ENCODE measurements at regions not wholly inside any gene's neighbourhood (a gene's known extent, or its start where the extent isn't known, plus 50 kb on each side); places are given as distances from the start of the nearest gene placed in this dataset.

DNA sequence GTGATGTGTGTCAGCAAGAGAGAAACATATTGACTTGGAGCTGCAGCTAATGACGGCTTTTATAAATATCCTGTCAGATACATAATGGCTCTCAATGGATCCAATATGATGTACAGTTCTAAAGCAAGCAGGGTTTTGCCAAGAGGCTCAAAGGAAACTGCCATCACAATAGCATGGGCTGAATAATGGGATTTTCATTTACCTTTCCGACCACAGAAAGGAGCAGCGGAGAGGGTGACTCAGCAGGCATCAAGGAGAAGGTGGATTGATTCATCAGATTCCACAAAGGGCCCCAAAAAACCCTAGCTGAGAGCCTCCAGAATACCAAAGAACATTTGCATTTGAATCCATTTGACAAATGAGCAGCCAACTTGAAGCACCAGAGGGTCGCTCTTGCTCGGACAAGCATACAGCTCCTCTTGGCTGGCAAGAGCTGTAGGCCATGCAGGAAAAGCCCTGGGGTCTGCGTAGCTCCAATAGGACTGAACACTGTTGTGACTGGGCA is 355.7 kb upstream of the NOCT start:
- Histone ChIP-seq H3K27ac (ENCODE audit: low read length) (no peak overlapping the region), H3K9me3 (ENCODE audit: control insufficient read depth, low read length) (no peaks in the 10 kb centered on the region), H3K4me3 (ENCODE audit: low read length) (no peak overlapping the region), H3K27me3 (ENCODE audit: control insufficient read depth, insufficient read depth) (no peaks in the 10 kb centered on the region), H3K4me1 (ENCODE audit: control insufficient read depth, insufficient read depth, low read length) (no peaks in the 10 kb centered on the region)
- DNase-seq (no peak), ATAC-seq (no peak)
- intact Hi-C loops (cut with DNase I) = no loop called here
- 87% methylated on average over 6 of the region's 6 CpGs for WGBS

DNA sequence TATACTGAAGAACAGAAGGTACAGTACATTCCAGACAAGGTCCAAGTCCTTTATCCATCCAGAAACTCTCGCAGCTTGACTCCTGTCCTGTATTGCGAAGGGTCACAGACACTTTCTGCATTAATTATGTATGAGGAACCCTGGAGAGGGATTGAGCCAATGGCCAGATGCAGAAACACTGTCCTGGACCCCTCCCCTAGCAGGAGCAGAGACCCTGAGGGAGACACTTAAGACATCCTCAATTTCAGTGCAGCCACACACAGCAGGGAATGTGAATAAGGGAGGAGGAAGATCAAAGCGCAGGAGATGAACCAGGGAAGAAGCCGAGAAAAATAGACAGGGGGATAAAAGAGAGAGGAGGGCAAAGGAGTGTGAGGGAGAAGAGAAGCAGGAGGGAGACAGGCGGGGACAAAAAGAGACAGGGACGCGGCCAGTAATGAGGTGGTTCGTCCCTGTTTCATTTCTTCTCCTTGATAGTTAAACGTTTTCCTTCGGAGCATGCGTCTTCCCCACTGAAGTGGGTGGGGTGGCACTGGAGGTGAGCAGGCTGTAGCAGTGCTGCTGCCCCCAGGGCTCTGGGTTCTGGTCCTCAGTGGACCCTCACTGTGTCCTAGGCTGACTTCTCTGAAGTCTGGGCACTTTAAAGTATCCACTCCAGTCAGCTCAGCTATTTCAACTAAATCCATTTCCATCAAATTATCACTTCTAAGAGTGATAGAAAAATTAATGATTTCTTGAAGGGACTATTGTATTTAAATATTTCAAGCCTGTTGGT is 356.4 kb upstream of the NOCT start:
- DNase-seq = no peak
- WGBS = 64% methylated on average over 11 of the region's 11 CpGs
- intact Hi-C loops (cut with DNase I) = no loop called here
- no peak overlapping the region for H3K4me3 ChIP-seq (ENCODE audit: low read length)
- H3K27ac ChIP-seq (ENCODE audit: low read length) = no peak overlapping the region
- no peak for ATAC-seq
- no peaks in the 10 kb centered on the region for H3K9me3 ChIP-seq (ENCODE audit: control insufficient read depth, low read length)
- H3K4me1 ChIP-seq (ENCODE audit: control insufficient read depth, insufficient read depth, low read length) = no peaks in the 10 kb centered on the region
- H3K27me3 ChIP-seq (ENCODE audit: control insufficient read depth, insufficient read depth) = no peaks in the 10 kb centered on the region

DNA sequence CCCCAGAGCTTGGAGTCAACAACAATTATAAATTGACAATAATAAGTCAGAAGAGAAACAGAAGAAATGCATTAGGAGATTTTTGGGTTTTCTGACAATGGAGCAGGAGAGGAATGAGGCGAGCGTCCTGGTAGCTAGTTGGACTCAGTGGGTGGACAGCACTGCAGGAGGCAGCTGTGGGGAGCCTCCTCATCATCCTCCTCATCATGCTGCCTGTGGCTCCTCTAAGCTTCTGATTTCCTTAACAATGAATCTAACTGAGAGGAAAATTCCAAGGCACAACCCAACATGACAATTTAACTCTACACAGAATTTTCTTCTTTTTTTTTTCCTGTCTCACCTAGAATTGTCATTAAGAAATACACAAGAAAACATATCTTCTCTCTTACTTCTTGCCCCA is 357.1 kb upstream of the NOCT start:
- WGBS = 32% methylated on average over 2 of the region's 2 CpGs
- H3K4me1 ChIP-seq (ENCODE audit: control insufficient read depth, insufficient read depth, low read length) = no peaks in the 10 kb centered on the region
- ATAC-seq (no peak), DNase-seq (no peak)
- H3K27ac ChIP-seq (ENCODE audit: low read length) = no peak overlapping the region
- intact Hi-C loops (cut with DNase I) = no loop called here
- no peaks in the 10 kb centered on the region for H3K9me3 ChIP-seq (ENCODE audit: control insufficient read depth, low read length)
- no peaks in the 10 kb centered on the region for H3K27me3 ChIP-seq (ENCODE audit: control insufficient read depth, insufficient read depth)
- no peak overlapping the region for H3K4me3 ChIP-seq (ENCODE audit: low read length)

DNA sequence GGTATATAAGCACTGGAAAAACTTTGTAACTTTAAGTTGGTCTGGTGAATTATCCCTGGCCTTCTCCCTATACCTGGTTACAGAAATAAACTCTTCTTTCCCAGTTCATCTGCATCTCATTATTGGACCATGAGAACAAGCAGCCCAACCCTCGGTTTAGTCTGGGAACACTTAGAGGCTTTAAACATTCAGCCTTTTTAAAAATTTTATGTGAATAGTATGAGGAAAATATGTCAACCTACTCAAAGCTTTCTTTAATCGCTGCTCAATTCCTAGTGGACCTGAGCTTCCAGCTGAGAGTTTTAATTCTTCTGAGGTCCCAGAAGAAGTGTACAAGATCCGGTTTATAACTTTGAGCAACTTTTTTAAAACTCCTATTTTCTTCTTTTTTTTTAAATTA is 358.6 kb upstream of the NOCT start:
- ATAC-seq = no peak
- Histone ChIP-seq H3K4me1 (ENCODE audit: control insufficient read depth, insufficient read depth, low read length) (no peaks in the 10 kb centered on the region), H3K9me3 (ENCODE audit: control insufficient read depth, low read length) (no peaks in the 10 kb centered on the region), H3K27me3 (ENCODE audit: control insufficient read depth, insufficient read depth) (no peaks in the 10 kb centered on the region), H3K27ac (ENCODE audit: low read length) (no peak overlapping the region), H3K4me3 (ENCODE audit: low read length) (no peak overlapping the region)
- no peak for DNase-seq
- intact Hi-C loops (cut with DNase I) = no loop called here
- 75% methylated on average over 3 of the region's 3 CpGs for WGBS

DNA sequence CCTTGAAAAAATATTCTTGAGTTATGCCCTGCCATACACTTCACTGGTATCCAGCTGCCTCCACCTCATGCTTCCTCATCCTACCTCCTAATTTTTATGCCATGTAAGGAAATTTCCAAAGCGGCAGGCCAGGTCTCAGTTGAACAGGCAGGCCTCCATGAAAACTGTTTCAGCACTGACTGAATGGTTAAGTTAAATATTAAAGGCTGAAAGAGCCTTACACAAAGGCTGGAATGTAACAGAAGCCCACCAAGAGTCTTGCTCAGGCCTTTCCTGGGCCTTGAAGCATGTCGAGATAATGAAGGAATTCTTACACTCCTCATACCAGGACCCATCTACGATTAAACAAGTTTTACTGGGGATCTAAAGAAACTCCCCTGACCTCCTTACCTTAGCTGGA is 359.6 kb upstream of the NOCT start:
- Histone ChIP-seq H3K4me1 (ENCODE audit: control insufficient read depth, insufficient read depth, low read length) (no peaks in the 10 kb centered on the region), H3K4me3 (ENCODE audit: low read length) (no peak overlapping the region), H3K27me3 (ENCODE audit: control insufficient read depth, insufficient read depth) (no peaks in the 10 kb centered on the region), H3K27ac (ENCODE audit: low read length) (no peak overlapping the region), H3K9me3 (ENCODE audit: control insufficient read depth, low read length) (no peaks in the 10 kb centered on the region)
- WGBS = 74% methylated on average over 3 of the region's 3 CpGs
- no peak for DNase-seq
- ATAC-seq = no peak
- intact Hi-C loops (cut with DNase I) = no loop called here

DNA sequence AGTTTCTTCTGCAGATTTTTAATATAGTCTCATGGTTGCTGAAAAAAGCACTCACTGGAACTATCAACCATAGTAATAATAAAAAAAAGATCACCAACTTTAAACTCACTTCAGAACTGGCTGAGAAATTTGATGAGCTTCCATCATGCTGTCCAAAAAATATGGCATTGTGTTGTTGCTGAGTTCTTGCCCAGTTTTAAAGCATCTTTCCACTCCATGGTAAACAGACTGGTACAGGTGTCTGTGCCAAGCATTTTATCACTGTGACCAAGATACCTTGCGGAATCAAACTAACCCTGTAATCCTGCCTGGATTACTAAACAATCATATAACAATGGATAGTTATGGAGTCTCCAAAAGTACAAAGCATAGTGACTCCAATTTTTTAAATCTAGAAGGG is 360.3 kb upstream of the NOCT start:
- Histone ChIP-seq H3K4me1 (ENCODE audit: control insufficient read depth, insufficient read depth, low read length) (no peaks in the 10 kb centered on the region), H3K27ac (ENCODE audit: low read length) (no peak overlapping the region), H3K9me3 (ENCODE audit: control insufficient read depth, low read length) (no peaks in the 10 kb centered on the region), H3K27me3 (ENCODE audit: control insufficient read depth, insufficient read depth) (no peaks in the 10 kb centered on the region), H3K4me3 (ENCODE audit: low read length) (no peak overlapping the region)
- intact Hi-C loops (cut with DNase I) = no loop called here
- DNase-seq = no peak
- ATAC-seq = no peak
- WGBS = 94% methylated on average over 1 of the region's 1 CpG

DNA sequence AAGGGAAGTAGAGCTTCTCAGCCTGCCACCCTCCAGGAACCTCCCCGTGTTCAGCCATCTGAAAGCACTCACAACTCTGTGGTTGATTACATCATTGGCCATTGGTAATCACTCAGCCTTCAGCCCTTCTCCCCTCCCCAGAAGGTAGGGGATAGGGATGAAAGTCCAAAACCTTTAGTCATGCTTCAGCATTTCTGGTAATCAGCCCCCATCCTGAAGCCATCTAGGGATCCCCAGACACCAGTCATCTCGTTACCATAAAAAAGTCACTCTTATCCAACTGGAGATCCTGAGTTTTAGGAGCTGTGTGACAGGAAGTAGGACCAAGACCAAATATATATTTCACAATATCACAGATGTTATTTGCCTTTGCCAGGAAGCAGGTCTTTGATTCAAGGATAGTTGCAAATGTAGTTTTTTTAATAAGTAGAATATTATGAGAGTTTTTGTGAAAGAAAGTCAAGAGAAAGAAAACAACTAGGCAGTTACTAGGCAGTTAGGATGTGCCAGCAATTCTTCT is 364.6 kb upstream of the NOCT start:
- intact Hi-C loops (cut with DNase I) = no loop called here
- DNase-seq (no peak), ATAC-seq (no peak)
- H3K27me3 ChIP-seq (ENCODE audit: control insufficient read depth, insufficient read depth) = no peaks in the 10 kb centered on the region
- no peak overlapping the region for H3K4me3 ChIP-seq (ENCODE audit: low read length)
- 60% methylated on average over 2 of the region's 2 CpGs for WGBS
- H3K27ac ChIP-seq (ENCODE audit: low read length) = no peak overlapping the region
- H3K9me3 ChIP-seq (ENCODE audit: control insufficient read depth, low read length) = no peaks in the 10 kb centered on the region
- no peaks in the 10 kb centered on the region for H3K4me1 ChIP-seq (ENCODE audit: control insufficient read depth, insufficient read depth, low read length)

DNA sequence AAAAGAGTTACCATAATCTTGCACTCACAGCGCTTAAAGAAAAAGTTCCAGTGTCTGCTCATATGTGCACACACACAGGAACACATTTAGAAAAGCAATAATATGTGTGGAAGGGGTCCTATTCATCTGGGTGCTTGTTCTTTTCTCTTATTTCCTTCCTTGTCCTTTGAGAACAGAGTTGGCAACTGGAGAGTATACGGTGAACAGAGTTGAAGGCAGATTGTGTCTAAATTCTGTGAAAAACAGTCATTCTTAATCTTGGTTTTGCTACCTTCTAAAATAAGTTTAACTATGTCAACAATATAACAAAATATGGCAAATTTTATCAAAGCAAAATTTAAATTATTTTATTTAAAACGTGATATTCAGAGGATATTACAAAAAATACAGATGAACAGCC is 365.1 kb upstream of the NOCT start:
- Histone ChIP-seq H3K9me3 (ENCODE audit: control insufficient read depth, low read length) (no peaks in the 10 kb centered on the region), H3K27ac (ENCODE audit: low read length) (no peak overlapping the region), H3K4me1 (ENCODE audit: control insufficient read depth, insufficient read depth, low read length) (no peaks in the 10 kb centered on the region), H3K4me3 (ENCODE audit: low read length) (no peak overlapping the region), H3K27me3 (ENCODE audit: control insufficient read depth, insufficient read depth) (no peaks in the 10 kb centered on the region)
- no peak for ATAC-seq
- intact Hi-C loops (cut with DNase I) = no loop called here
- WGBS = 87% methylated on average over 3 of the region's 3 CpGs
- no peak for DNase-seq

DNA sequence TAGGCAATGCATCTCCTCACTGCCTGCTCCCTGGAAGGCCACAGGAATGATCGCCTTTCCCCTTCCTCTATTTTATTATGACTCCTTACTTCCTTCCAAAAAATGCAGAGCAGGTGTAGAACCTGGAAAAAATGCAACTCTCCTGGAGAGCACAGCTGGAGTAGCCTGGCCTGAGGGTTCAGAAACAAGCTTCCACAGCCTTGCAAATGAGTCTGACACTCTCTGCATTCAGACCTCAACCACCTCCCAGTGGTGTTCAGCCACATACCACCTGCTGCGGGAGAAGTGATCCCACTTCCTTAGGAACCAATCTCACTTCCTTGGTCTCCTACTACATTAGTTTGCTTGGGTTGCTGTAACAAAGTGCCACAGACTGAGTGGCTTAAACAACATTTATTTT is 368.1 kb upstream of the NOCT start:
- WGBS = 82% methylated on average over 2 of the region's 2 CpGs
- no peaks in the 10 kb centered on the region for H3K9me3 ChIP-seq (ENCODE audit: control insufficient read depth, low read length)
- no peaks in the 10 kb centered on the region for H3K27me3 ChIP-seq (ENCODE audit: control insufficient read depth, insufficient read depth)
- H3K4me3 ChIP-seq (ENCODE audit: low read length) = no peak overlapping the region
- intact Hi-C loops (cut with DNase I) = no loop called here
- ATAC-seq (no peak), DNase-seq (no peak)
- H3K4me1 ChIP-seq (ENCODE audit: control insufficient read depth, insufficient read depth, low read length) = no peaks in the 10 kb centered on the region
- no peak overlapping the region for H3K27ac ChIP-seq (ENCODE audit: low read length)

DNA sequence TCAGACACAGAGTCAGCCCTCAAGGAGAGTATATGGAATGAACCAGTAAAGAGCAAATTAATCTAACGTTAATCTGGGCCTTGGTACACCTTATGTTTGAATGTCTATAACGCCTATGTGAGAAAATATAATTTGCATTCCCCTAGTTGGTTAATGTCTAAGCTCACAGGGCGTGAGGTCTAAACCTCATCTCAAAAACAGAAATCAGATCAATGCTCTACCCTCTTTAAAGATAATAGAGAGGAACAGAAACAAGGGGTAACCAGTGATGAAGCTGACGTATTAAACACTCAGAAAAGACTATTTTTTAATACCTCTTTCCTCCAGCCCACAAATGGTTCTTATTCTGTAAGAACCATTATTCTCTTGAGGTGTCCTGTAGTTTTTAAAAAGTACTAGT is 369.2 kb upstream of the NOCT start:
- no peak overlapping the region for H3K27ac ChIP-seq (ENCODE audit: low read length)
- 66% methylated on average over 4 of the region's 4 CpGs for WGBS
- no peaks in the 10 kb centered on the region for H3K9me3 ChIP-seq (ENCODE audit: control insufficient read depth, low read length)
- no peak overlapping the region for H3K4me3 ChIP-seq (ENCODE audit: low read length)
- no peak for ATAC-seq
- no peaks in the 10 kb centered on the region for H3K27me3 ChIP-seq (ENCODE audit: control insufficient read depth, insufficient read depth)
- DNase-seq = no peak
- no peaks in the 10 kb centered on the region for H3K4me1 ChIP-seq (ENCODE audit: control insufficient read depth, insufficient read depth, low read length)
- intact Hi-C loops (cut with DNase I) = no loop called here

DNA sequence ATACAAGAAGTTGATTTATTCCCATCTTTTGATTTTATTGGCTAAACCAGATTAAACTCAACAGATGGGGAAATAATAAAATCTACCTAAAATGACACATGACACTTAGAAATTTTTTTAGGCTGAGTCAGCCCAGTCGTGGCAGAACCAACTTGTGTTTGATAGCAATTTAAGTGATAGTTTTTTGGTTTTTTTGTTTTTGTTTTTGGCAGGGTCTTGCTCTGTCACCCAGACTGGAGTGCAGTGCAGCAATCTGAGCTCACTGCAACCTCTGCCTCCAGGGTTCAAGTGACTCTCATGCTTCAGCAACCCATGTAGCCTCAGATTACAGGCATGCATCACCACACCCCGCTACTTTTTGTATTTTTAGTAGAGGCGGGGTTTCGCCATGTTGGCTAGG is 370.3 kb upstream of the NOCT start:
- intact Hi-C loops (cut with DNase I) = no loop called here
- WGBS = 62% methylated on average over 4 of the region's 4 CpGs
- H3K27me3 ChIP-seq (ENCODE audit: control insufficient read depth, insufficient read depth) = no peaks in the 10 kb centered on the region

DNA sequence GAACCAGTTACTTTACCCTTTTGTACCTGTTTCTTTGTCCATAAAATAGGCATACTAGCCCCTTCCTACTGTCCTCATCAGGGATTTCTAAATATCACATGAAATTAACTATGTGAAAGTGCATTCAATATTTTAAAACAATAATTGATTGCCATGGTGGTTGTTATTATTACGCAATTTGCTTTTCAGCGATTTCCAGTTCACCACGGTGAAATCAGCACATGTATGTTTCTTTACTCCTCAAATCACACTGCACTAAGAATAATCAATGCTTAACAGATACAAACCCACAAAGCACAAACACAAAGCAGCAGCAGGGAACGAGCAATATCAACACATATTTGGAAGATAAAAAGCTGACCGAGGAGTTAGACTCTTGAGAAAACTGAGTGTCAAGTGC is 371.3 kb upstream of the NOCT start:
- Histone ChIP-seq H3K9me3 (ENCODE audit: control insufficient read depth, low read length) (no peaks in the 10 kb centered on the region), H3K27me3 (ENCODE audit: control insufficient read depth, insufficient read depth) (no peaks in the 10 kb centered on the region), H3K27ac (ENCODE audit: low read length) (no peak overlapping the region), H3K4me3 (ENCODE audit: low read length) (no peak overlapping the region), H3K4me1 (ENCODE audit: control insufficient read depth, insufficient read depth, low read length) (no peaks in the 10 kb centered on the region)
- WGBS = 46% methylated on average over 5 of the region's 5 CpGs
- intact Hi-C loops (cut with DNase I) = no loop called here
- no peak for DNase-seq
- ATAC-seq = no peak

More for the DNA sequence above, 370.3 kb upstream of the NOCT start:
- DNase-seq (no peak), ATAC-seq (no peak)
- H3K27ac ChIP-seq (ENCODE audit: low read length) = no peak overlapping the region
- no peak overlapping the region for H3K4me3 ChIP-seq (ENCODE audit: low read length)
- no peaks in the 10 kb centered on the region for H3K4me1 ChIP-seq (ENCODE audit: control insufficient read depth, insufficient read depth, low read length)
- H3K9me3 ChIP-seq (ENCODE audit: control insufficient read depth, low read length) = no peaks in the 10 kb centered on the region

Data from right cardiac atrium (tissue), 5 donors.